ENCODE measurements at regions not wholly inside any gene's neighbourhood (a gene's known extent, or its start where the extent isn't known, plus 50 kb on each side); places are given as distances from the start of the nearest gene placed in this dataset.

DNA sequence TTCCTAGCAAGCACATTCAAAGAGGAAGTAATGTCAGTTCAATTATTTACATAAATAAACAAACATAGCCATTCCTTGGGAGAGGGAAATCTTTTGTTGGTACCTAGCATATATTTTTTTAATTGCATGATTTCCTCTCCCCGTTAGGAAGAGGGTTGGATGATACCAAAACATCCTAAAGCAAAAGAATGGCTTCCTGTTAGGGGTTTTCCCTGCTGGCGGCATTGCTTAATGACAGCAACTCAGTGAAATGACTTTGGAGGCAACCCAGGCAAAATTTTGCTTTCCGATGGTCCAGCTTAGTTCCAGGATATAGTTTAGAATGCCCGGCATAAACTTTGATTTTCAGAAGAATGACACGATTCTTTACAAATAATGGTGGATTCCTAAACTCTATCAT, 73.2 kb downstream of the MAT2B start:
- TF ChIP-seq CTCF (conservative IDR thresholded peaks at IDR 0.05; ENCODE audit: low read length): no peak
- TF ChIP-seq EZH2phosphoT487 (IDR thresholded peaks at IDR 0.05; ENCODE audit: borderline replicate concordance, low read depth, low read length): no peak
